HL-60 (cell line): ENCODE measurements at regions not wholly inside any gene's neighbourhood (a gene's known extent, or its start where the extent isn't known, plus 50 kb on each side); places are given as distances from the start of the nearest gene placed in this dataset.
A peak's percentile ranks its signal among the peaks of the same experiment; 100 is the strongest.

Experiments used
- DNase-seq, 2 experiments: peaks; one replicate each; pipeline ENCODE4 v3.0.0-alpha.2; 2010 to 2020; ENCODE audit warnings: low read depth in 1 of 2, low spot score in 1 of 2
- H3K27ac ChIP-seq: fragments of 250-450 bp; sonication (Bioruptor Pico); replicated peaks from 2 replicates; pipeline ENCODE4 v1.5.1; 2020; ENCODE audit warnings: mild to moderate bottlenecking, moderate library complexity
- H3K27me3 ChIP-seq: fragments of 250-450 bp; sonication (Bioruptor Pico); 2 replicates; pipeline ENCODE4 v1.5.1; 2021; ENCODE audit warnings: mild to moderate bottlenecking, moderate library complexity; ENCODE audit not compliant: insufficient read depth, poor library complexity, severe bottlenecking
- H3K4me3 ChIP-seq: replicated peaks from 2 replicates; pipeline ENCODE4 v1.5.1; 2011; ENCODE audit warnings: mild to moderate bottlenecking, control low read depth, low read length; ENCODE audit not compliant: insufficient read depth
- GABPA ChIP-seq: IDR thresholded peaks from 2 replicates; pipeline ENCODE4 v1.6.1; 2012; ENCODE audit warnings: low read depth
- POLR2AphosphoS5 ChIP-seq: IDR thresholded peaks from 2 replicates; pipeline ENCODE4 v1.6.1; 2012; ENCODE audit warnings: low read depth
- SPI1 ChIP-seq: IDR thresholded peaks from 2 replicates; pipeline ENCODE4 v1.6.1; 2012; ENCODE audit warnings: low read depth, mild to moderate bottlenecking, borderline replicate concordance
- TF ChIP-seq, protein P1 (sequence below): IDR thresholded peaks from one replicate; pipeline ENCODE4 v1.5.1; 2011; ENCODE audit warnings: low read length, control low read depth, inconsistent platforms; ENCODE audit not compliant: insufficient read depth
- TF ChIP-seq, protein P2 (sequence below): IDR thresholded peaks from 2 replicates; pipeline ENCODE4 v1.6.1; 2012; ENCODE audit warnings: low read depth; ENCODE audit not compliant: insufficient replicate concordance

DNA sequence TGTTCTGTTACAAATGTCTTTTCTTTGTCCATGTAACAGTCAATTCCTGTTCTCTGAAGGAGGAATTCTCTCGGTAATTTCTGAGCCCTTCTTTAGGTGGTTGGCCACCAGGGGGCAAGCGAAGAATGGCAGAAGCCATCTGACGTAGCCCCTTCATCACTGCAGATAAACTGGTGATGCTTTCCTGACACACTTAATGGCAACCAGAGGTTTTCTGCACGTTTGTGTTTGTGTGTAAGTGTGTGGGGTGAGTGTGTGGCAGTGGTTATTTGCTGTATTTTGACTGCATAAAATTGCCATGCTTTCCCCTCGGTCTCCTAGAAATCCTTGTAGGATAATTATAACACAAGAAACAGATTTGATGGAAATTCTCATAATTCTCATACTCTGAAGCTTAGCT lies 64.8 kb upstream of the STOX2 start:
- no peak for TF ChIP-seq GABPA
- no peak for TF ChIP-seq SPI1
- TF ChIP-seq, protein P1, sequence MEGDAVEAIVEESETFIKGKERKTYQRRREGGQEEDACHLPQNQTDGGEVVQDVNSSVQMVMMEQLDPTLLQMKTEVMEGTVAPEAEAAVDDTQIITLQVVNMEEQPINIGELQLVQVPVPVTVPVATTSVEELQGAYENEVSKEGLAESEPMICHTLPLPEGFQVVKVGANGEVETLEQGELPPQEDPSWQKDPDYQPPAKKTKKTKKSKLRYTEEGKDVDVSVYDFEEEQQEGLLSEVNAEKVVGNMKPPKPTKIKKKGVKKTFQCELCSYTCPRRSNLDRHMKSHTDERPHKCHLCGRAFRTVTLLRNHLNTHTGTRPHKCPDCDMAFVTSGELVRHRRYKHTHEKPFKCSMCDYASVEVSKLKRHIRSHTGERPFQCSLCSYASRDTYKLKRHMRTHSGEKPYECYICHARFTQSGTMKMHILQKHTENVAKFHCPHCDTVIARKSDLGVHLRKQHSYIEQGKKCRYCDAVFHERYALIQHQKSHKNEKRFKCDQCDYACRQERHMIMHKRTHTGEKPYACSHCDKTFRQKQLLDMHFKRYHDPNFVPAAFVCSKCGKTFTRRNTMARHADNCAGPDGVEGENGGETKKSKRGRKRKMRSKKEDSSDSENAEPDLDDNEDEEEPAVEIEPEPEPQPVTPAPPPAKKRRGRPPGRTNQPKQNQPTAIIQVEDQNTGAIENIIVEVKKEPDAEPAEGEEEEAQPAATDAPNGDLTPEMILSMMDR: peak; percentile 52
- Histone ChIP-seq H3K27me3 (peaks cover 2% of the 10 kb centered on the region), H3K27ac (no peak overlapping the region), H3K4me3 (no peak overlapping the region)
- DNase-seq: peak; percentile 41 to 70

- peaks cover 2% of the 10 kb centered on the region for H3K27me3 ChIP-seq
Observed at GRCh38 chr4:183841001-183841400, 64.1 kb upstream of the STOX2 start.

GRCh38 chr4:183842129-183842528 lies 63.0 kb upstream of the STOX2 start:
- DNase-seq: no peak
- no peak overlapping the region for H3K27ac ChIP-seq
- H3K4me3 ChIP-seq: no peak overlapping the region
- TF ChIP-seq GABPA: no peak
- TF ChIP-seq, protein P1: no peak
- TF ChIP-seq SPI1: no peak
- TF ChIP-seq POLR2AphosphoS5: no peak
- H3K27me3 ChIP-seq: peaks cover 2% of the 10 kb centered on the region

More at GRCh38 chr4:183841001-183841400, 64.1 kb upstream of the STOX2 start:
- TF ChIP-seq, protein P2, sequence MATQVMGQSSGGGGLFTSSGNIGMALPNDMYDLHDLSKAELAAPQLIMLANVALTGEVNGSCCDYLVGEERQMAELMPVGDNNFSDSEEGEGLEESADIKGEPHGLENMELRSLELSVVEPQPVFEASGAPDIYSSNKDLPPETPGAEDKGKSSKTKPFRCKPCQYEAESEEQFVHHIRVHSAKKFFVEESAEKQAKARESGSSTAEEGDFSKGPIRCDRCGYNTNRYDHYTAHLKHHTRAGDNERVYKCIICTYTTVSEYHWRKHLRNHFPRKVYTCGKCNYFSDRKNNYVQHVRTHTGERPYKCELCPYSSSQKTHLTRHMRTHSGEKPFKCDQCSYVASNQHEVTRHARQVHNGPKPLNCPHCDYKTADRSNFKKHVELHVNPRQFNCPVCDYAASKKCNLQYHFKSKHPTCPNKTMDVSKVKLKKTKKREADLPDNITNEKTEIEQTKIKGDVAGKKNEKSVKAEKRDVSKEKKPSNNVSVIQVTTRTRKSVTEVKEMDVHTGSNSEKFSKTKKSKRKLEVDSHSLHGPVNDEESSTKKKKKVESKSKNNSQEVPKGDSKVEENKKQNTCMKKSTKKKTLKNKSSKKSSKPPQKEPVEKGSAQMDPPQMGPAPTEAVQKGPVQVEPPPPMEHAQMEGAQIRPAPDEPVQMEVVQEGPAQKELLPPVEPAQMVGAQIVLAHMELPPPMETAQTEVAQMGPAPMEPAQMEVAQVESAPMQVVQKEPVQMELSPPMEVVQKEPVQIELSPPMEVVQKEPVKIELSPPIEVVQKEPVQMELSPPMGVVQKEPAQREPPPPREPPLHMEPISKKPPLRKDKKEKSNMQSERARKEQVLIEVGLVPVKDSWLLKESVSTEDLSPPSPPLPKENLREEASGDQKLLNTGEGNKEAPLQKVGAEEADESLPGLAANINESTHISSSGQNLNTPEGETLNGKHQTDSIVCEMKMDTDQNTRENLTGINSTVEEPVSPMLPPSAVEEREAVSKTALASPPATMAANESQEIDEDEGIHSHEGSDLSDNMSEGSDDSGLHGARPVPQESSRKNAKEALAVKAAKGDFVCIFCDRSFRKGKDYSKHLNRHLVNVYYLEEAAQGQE: no peak
- no peak for TF ChIP-seq GABPA
- TF ChIP-seq, protein P1: no peak
- no peak for TF ChIP-seq SPI1
- TF ChIP-seq POLR2AphosphoS5: no peak
- DNase-seq: no peak
- Histone ChIP-seq H3K27ac (no peak overlapping the region), H3K4me3 (no peak overlapping the region)

- Histone ChIP-seq H3K27ac (no peak overlapping the region), H3K27me3 (peaks cover 2% of the 10 kb centered on the region), H3K4me3 (no peak overlapping the region)
- no peak for DNase-seq
- TF ChIP-seq, protein P2: no peak
- TF ChIP-seq, protein P1: no peak
- TF ChIP-seq POLR2AphosphoS5 (no peak), SPI1 (no peak), GABPA (no peak)
Observed at GRCh38 chr4:183843248-183843671, 61.8 kb upstream of the STOX2 start.
